Muscle of arm (tissue), 1 donor: ENCODE measurements at regions not wholly inside any gene's neighbourhood (a gene's known extent, or its start where the extent isn't known, plus 50 kb on each side); places are given as distances from the start of the nearest gene placed in this dataset.
"Not testable (repeated sequence)": the region's sequence is repeated elsewhere in the genome, so short reads cannot be mapped to it uniquely, and the experiment has no call there.

Experiments
- DNase-seq: peaks from one replicate; pipeline ENCODE4 v3.0.0-alpha.2; 2013

DNA sequence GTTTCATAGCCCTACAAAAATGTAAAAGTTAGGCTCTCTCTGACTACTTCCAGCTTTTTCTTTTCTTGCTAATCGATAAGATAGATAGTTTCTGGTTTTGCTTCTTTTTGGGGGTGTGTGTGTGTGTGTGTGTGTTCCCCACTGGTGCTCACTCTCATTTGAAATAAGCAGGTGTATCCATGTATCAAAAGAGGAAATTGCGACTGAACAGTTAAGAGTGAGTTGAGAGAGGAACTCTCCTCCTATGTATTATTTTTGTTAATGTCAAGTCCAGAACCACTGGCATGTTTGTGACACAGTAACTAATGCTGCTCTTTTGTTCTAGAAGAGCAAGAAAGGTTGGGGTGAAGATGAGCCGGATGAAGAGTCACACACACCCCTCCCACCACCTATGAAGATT lies 96.7 kb upstream of the UMPS start:
- no peak for DNase-seq

- DNase-seq, result no peak
Measured at GRCh38 chr3:124634210-124635168, 95.8 kb upstream of the UMPS start.

GRCh38 chr3:124635169-124635539 lies 95.1 kb upstream of the UMPS start:
- no peak for DNase-seq

- no peak for DNase-seq
Measured at GRCh38 chr3:124636101-124636862, 94.0 kb upstream of the UMPS start.

DNA sequence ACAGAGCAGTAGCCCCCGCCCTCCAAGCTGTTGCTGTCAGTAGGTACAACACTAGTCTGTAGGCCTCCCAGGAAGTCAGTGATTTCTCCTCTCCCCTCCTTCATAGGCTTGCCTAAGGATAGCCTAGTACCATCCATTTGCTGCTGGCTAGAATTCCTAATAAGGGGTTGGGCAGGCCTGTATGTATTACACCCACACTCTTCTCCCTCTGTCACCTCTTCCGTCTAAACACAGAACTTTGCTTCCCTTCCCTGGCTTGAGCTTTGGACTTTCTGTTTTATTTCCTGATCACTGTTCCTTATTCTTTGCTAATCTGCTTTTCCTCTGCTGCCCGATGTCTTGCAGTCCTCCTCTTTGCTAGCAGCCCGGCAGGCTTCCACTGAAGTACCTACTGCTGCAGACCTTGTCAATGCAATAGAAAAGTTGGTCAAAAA lies 93.4 kb upstream of the UMPS start:
- DNase-seq, result no peak

DNA sequence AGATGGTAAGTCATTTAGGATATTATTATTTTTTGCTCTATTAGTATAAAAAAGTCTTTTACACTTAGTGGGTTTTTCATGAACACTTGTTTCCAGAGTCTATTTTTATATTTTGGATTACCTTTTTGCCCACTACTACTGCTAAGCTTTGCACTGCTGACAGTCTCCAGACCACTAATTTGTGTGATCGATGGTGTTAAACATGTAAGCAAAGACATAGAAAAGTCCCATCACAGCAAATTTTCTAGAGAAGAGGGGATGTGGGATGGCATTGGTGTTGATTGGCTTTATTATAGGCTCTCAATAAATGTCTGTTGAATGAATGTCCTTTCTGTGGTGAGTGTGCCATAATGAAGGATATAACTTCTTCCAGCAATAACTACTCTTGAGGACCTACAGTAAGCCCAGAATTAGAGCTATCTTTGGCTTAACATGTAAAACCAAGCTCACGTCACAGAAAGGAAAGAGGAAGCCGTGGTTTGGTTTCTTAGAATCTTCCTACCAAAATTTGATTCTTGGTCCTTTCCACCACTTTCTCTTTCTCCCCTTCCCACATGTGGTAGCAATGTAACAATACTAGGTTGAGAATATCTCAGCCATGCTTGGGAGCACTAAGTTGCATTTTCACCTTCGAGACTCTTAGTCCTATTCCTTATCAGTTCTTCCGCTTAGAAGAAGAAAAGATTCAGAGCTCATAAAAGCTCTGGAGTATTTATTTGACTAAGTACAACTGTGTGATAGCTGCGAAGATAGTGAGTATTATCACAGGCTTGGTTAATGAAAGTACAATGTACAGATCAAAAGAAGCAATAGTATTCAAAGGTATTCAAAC lies 90.6 kb upstream of the UMPS start:
- DNase-seq, result no peak

DNA sequence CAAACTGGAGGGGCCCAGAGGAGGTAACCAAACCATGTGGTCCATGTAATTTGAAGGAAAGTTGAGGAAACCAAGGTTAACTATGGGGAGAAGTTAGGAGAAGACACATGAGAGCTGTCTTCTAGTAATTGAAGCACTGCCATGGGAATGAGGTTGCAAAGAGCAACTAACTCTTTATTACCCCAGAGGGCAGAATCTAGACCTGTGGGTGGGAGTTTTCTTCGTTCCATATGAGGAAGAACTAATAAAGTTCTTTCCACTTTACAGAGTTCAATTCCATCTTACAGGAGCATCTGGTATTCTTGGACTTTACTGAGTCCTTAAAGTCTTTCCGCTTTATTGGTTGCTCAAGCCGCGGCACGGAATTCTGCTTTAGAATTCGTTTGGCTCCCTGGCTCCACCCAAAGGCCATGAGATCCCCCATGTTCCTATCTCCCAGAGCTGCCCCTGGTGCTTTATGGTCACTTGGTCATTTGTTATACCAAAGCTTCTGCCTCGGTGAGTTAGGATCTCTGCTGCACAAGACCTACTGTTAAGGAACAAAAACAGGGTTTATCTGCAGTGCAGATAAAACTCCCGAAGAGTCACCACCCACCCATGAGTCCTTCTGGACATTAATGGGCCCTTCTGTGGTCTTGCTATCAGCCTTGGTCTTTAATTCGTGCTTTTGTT lies 89.5 kb upstream of the UMPS start:
- DNase-seq, result no peak

DNA sequence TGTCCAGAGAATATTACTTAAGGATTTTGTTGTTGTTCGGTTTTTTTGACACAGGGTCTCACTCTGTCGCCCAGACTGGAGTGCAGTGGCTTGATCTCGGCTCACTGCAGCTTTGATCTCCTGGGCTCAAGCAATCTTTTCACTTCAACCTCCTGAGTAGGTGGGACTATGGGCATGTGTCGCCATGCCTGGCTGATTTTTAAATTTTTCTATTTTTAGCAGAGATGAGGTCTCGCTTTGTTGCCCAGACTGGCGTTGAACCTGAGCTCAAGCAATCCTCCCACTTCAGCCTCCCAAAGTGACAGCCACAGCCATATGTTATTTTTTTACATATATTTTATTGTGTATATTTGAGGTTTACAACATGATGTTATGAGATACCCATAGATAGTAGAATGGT lies 86.8 kb upstream of the UMPS start:
- no peak for DNase-seq

DNA sequence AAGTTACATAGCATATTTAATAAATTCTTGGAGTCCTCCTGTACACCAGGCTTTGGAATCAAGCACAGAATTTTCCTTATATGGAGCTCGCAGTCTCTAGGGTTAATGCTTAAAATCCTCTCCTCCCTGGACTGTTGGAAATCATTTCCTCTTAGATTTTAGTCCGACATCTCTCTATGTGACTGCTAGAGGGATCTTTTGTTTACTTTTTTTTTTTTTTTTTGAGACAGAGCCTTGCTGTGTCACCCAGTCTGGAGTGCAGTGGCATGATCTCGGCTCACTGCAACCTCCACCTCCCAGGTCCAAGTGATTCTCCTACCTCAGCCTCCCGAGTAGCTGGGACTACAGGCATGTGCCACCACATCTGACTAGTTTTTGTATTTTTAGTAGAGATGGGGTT lies 84.1 kb upstream of the UMPS start:
- DNase-seq, result not testable (repeated sequence)

DNA sequence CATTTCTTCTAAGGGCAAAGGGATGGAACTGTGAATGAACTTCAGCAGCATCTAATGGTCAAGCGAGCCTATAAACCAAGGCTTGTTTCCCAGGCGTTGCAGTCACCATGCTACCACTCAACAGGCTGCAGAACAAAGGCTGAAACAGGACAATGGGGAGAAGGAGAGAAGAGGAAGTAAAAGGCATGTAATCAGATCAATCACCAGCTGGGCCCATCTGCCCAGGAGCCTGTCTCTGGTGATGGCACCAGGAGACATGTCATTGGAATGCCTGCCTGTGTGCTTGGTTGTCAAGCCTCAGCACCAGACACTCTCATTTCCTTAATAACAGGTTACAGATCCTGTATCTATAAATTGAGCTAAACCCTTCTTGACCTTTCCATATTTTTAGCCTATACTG lies 81.7 kb upstream of the UMPS start:
- no peak for DNase-seq

GRCh38 chr3:124650798-124651197 lies 79.5 kb upstream of the UMPS start:
- no peak for DNase-seq

- not testable (repeated sequence) for DNase-seq
Measured at GRCh38 chr3:124651416-124651815, 78.8 kb upstream of the UMPS start.

DNA sequence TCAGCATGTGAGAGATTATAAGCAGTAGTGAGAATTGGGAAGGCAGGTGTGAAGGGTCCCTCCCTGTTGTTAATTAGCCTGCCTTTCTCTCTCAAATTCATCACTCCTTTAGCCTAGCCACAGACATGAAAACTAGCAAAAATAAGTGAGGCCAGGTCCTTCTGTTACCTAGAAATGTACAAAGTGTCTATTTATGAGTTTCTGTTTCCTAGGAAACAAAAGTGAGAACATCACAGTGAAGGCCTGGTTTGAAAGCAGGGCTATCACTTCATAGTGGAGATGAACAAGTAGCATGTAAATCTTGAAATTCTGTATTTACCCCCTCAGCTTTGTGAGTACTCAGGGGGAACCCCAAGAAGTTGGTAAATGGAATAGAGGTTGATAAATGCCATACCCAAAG lies 78.2 kb upstream of the UMPS start:
- no peak for DNase-seq

- DNase-seq, result no peak
Measured at GRCh38 chr3:124653071-124653796, 77.0 kb upstream of the UMPS start.

DNA sequence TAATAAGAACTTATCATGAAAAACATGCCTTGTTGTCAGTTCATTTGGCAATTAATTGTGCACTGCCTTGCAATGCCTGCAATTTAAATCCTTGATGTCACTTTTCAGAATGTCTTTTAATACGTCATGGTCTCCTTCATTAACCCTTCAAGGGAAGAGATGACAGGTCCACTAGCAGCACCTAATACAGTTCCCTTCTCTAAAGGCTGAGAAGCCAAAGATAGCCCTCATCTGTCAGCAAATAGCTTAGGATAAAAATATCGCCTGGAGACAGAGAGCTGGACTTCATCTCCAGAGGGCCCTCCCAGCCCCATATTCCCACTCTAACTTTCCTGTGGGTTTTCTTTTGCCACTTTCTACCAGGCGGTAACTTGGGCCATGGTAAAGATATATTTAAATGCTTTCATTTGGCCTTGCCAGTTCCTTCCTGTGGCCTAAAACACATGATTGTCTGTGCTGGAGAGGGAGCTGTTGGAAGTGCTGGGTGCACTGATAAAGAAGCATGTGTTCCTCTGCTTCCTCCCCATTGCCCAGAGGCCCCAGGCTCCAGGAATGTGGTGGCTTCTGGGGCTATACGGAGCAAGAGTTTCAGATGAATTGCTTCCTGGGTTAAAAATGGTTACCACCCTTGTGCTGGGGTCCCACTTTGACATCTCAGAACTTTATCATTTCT lies 76.3 kb upstream of the UMPS start:
- DNase-seq, result no peak

GRCh38 chr3:124654470-124654845 lies 75.8 kb upstream of the UMPS start:
- DNase-seq, result no peak

GRCh38 chr3:124656531-124656930 lies 73.7 kb upstream of the UMPS start:
- no peak for DNase-seq

DNA sequence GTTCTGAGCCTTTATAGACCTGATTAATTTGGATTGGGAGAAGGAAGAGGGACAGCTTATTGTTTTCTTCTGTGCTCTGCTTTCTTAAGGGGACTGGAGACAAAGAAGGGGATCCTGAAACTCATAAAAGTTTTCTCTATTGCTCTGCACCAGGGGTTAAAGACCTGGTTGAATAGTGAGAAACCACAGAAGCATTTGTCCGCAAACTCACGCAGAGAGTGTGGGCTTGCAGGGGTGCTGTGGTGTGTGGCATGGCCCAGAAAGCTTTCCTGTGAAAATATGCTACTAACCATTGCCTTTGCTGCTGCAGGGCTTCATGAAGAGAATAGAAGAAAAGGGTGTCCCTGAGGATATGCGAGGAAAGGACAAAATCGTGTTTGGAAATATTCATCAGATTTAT lies 73.1 kb upstream of the UMPS start:
- DNase-seq, result no peak

GRCh38 chr3:124658270-124658669 lies 72.0 kb upstream of the UMPS start:
- no peak for DNase-seq

DNA sequence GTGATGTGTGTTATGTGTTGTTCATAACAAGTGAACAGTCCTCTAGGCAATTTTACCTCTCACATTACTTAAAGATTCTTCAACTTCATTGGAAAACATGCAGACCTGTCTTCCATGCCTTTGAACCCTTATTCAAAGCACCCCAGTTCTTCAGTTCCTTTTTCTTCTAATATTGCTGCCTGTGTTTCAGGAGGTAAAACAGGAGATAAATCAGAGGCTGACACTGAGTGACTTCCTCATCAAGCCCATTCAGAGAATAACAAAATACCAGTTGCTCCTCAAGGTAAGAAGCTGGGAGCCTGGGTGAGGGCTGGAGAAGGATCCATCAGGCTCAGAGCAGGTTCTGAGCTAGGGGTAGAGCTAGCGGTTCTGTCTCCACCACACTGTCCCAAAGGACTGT lies 71.1 kb upstream of the UMPS start:
- no peak for DNase-seq
